GM12874 (cell line): ENCODE measurements at regions not wholly inside any gene's neighbourhood (a gene's known extent, or its start where the extent isn't known, plus 50 kb on each side); places are given as distances from the start of the nearest gene placed in this dataset.

Experiments
- CTCF ChIP-seq: IDR thresholded peaks from 2 replicates; pipeline ENCODE4 v1.5.1; 2011; ENCODE audit warnings: low read depth, mild to moderate bottlenecking, control low read depth, low read length, moderate library complexity; ENCODE audit not compliant: insufficient read depth

- TF ChIP-seq CTCF: no peak
Measured at GRCh38 chr15:89007989-89008388, 80.3 kb upstream of the ABHD2 start.

- TF ChIP-seq CTCF: no peak
Measured at GRCh38 chr15:89009080-89009479, 79.2 kb upstream of the ABHD2 start.

- no peak for TF ChIP-seq CTCF
Measured at GRCh38 chr15:89015412-89016097, 72.7 kb upstream of the ABHD2 start.

- no peak for TF ChIP-seq CTCF
Measured at GRCh38 chr15:89016549-89017041, 71.7 kb upstream of the ABHD2 start.

GRCh38 chr15:89017370-89018066 lies 70.7 kb upstream of the ABHD2 start:
- peak; percentile 86 for TF ChIP-seq CTCF

- TF ChIP-seq CTCF: no peak
Measured at GRCh38 chr15:89018207-89018606, 70.0 kb upstream of the ABHD2 start.

GRCh38 chr15:89019436-89019835 lies 68.8 kb upstream of the ABHD2 start:
- TF ChIP-seq CTCF: no peak
